ENCODE measurements at regions not wholly inside any gene's neighbourhood (a gene's known extent, or its start where the extent isn't known, plus 50 kb on each side); places are given as distances from the start of the nearest gene placed in this dataset.

DNA sequence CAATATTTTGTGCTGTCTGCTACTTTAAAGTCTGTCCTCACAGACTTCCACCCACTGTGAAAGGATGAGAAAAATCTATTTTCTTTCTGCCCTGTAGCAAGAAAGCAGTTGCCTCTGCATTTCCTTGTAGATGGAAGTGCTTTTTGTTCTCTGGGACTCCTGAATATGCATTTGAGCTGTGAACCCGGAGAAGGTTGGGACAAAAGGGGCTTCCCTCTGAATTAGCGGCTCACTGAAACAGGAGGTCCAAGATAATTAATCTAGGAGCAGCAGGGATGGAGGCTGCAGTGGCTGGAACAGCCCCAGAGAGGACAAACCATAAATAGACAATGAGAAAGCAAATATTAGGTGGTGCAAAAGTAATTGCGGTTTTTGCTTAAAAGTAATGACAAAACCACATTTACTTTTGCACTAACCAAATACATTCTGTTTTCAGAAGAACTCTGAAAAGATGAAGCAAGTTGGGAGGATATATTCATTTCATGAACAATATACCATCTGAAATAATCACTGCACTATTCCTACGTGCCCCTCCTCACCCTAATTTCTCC lies 143.4 kb upstream of the KBTBD8 start:
- H3K9me3 ChIP-seq, result no peaks in the 10 kb centered on the region
- no peak overlapping the region for H3K27ac ChIP-seq
- intact Hi-C loops (cut with DNase I), result no loop called here
- H3K27me3 ChIP-seq, result no peaks in the 10 kb centered on the region
- no peaks in the 10 kb centered on the region for H3K4me1 ChIP-seq
- no peak for DNase-seq
- no peak overlapping the region for H3K4me3 ChIP-seq
- no peaks in the 10 kb centered on the region for H3K36me3 ChIP-seq
- no peak overlapping the region for H3K9ac ChIP-seq (ENCODE audit: low read depth in 2 of 2, low read length in 2 of 2)
- TF ChIP-seq CTCF (IDR thresholded peaks at IDR 0.05), result no peak

DNA sequence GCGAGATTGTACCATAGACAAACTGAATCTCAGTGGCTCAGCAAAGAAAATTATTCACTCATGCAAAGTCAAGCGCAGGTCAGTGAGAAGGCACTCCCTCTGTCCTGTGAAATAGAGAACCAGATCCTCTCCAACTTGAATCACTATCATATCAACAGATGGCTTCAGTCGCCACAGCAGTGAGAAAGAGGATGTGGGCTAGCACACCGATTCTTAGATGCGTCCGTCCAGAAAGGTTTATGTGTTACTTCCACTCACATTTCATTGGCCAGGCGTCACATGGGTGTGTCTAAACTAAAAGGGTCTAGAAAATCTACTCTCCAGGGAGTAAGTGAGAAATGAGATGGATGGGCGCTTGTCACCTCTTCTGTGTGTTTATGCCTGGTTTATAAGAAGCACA lies 141.6 kb upstream of the KBTBD8 start:
- Histone ChIP-seq H3K9ac (ENCODE audit: low read depth in 2 of 2, low read length in 2 of 2) (no peak overlapping the region), H3K36me3 (no peaks in the 10 kb centered on the region), H3K27ac (no peak overlapping the region), H3K27me3 (no peaks in the 10 kb centered on the region), H3K4me1 (no peaks in the 10 kb centered on the region), H3K9me3 (no peaks in the 10 kb centered on the region), H3K4me3 (no peak overlapping the region)
- DNase-seq, result no peak
- intact Hi-C loops (cut with DNase I), result no loop called here
- TF ChIP-seq CTCF (IDR thresholded peaks at IDR 0.05), result no peak

GRCh38 chr3:66858656-66859381 lies 139.3 kb upstream of the KBTBD8 start:
- no peak overlapping the region for H3K27ac ChIP-seq
- intact Hi-C loops (cut with DNase I), result no loop called here
- no peaks in the 10 kb centered on the region for H3K9me3 ChIP-seq
- no peak for TF ChIP-seq CTCF (IDR thresholded peaks at IDR 0.05)
- DNase-seq, result no peak
- no peak overlapping the region for H3K9ac ChIP-seq (ENCODE audit: low read depth in 2 of 2, low read length in 2 of 2)
- no peaks in the 10 kb centered on the region for H3K27me3 ChIP-seq
- no peaks in the 10 kb centered on the region for H3K4me1 ChIP-seq
- H3K36me3 ChIP-seq, result no peaks in the 10 kb centered on the region
- H3K4me3 ChIP-seq, result no peak overlapping the region

- DNase-seq, result no peak
- Histone ChIP-seq H3K4me3 (no peak overlapping the region), H3K36me3 (no peaks in the 10 kb centered on the region), H3K27me3 (no peaks in the 10 kb centered on the region), H3K9me3 (no peaks in the 10 kb centered on the region), H3K9ac (ENCODE audit: low read depth in 2 of 2, low read length in 2 of 2) (no peak overlapping the region), H3K4me1 (no peaks in the 10 kb centered on the region), H3K27ac (no peak overlapping the region)
- TF ChIP-seq CTCF (IDR thresholded peaks at IDR 0.05), result no peak
- intact Hi-C loops (cut with DNase I), result no loop called here
Measured at GRCh38 chr3:66860771-66861170, 137.3 kb upstream of the KBTBD8 start.

- no peak overlapping the region for H3K9ac ChIP-seq (ENCODE audit: low read depth in 2 of 2, low read length in 2 of 2)
- intact Hi-C loops (cut with DNase I), result no loop called here
- H3K27ac ChIP-seq, result no peak overlapping the region
- H3K9me3 ChIP-seq, result no peaks in the 10 kb centered on the region
- no peaks in the 10 kb centered on the region for H3K36me3 ChIP-seq
- TF ChIP-seq CTCF (IDR thresholded peaks at IDR 0.05), result no peak
- DNase-seq, result no peak
- H3K4me3 ChIP-seq, result no peak overlapping the region
- H3K27me3 ChIP-seq, result no peaks in the 10 kb centered on the region
- no peaks in the 10 kb centered on the region for H3K4me1 ChIP-seq
Measured at GRCh38 chr3:66863205-66864111, 134.6 kb upstream of the KBTBD8 start.
